Ureter (tissue), 1 donor: ENCODE measurements at regions not wholly inside any gene's neighbourhood (a gene's known extent, or its start where the extent isn't known, plus 50 kb on each side); places are given as distances from the start of the nearest gene placed in this dataset.
A peak's percentile ranks its signal among the peaks of the same experiment; 100 is the strongest.

Source experiments
- DNase-seq: peaks from one replicate; pipeline ENCODE4 v3.0.0-alpha.2; 2020; ENCODE audit warnings: low spot score
- donor health status: DM: yes; HTN: yes; CAD: no.

GRCh38 chr6:139860203-139860602 lies 485.8 kb upstream of the CITED2 start:
- no peak for DNase-seq

GRCh38 chr6:139858429-139858828 lies 484.0 kb upstream of the CITED2 start:
- peak; percentile 53 for DNase-seq

GRCh38 chr6:139857143-139857542 lies 482.7 kb upstream of the CITED2 start:
- no peak for DNase-seq

GRCh38 chr6:139856562-139856961 lies 482.1 kb upstream of the CITED2 start:
- DNase-seq = no peak

GRCh38 chr6:139855671-139856311 lies 481.3 kb upstream of the CITED2 start:
- DNase-seq = no peak

- no peak for DNase-seq
These were observed 479.0 kb upstream of the CITED2 start for GRCh38 chr6:139853302-139853992.

GRCh38 chr6:139852488-139853140 lies 478.2 kb upstream of the CITED2 start:
- no peak for DNase-seq

GRCh38 chr6:139852067-139852466 lies 477.6 kb upstream of the CITED2 start:
- DNase-seq = no peak

- no peak for DNase-seq
These were observed 476.8 kb upstream of the CITED2 start for GRCh38 chr6:139851206-139851605.

- no peak for DNase-seq
These were observed 476.1 kb upstream of the CITED2 start for GRCh38 chr6:139850512-139850911.

GRCh38 chr6:139847457-139847813 lies 473.0 kb upstream of the CITED2 start:
- no peak for DNase-seq

GRCh38 chr6:139846538-139847456 lies 472.3 kb upstream of the CITED2 start:
- no peak for DNase-seq

- DNase-seq = no peak
These were observed 470.5 kb upstream of the CITED2 start for GRCh38 chr6:139844907-139845306.

GRCh38 chr6:139841794-139842215 lies 467.4 kb upstream of the CITED2 start:
- DNase-seq = no peak

- DNase-seq = no peak
These were observed 465.2 kb upstream of the CITED2 start for GRCh38 chr6:139839506-139840156.

GRCh38 chr6:139834232-139834631 lies 459.8 kb upstream of the CITED2 start:
- DNase-seq = no peak

GRCh38 chr6:139833592-139833991 lies 459.1 kb upstream of the CITED2 start:
- DNase-seq = no peak

GRCh38 chr6:139832493-139833305 lies 458.3 kb upstream of the CITED2 start:
- DNase-seq = no peak

- no peak for DNase-seq
These were observed 455.1 kb upstream of the CITED2 start for GRCh38 chr6:139829576-139829975.

GRCh38 chr6:139828751-139829519 lies 454.5 kb upstream of the CITED2 start:
- DNase-seq = no peak
